COLO829 (cell line): ENCODE measurements at regions not wholly inside any gene's neighbourhood (a gene's known extent, or its start where the extent isn't known, plus 50 kb on each side); places are given as distances from the start of the nearest gene placed in this dataset.

Experiments used
- DNase-seq: peaks from one replicate; pipeline ENCODE4 v3.0.0; 2012; ENCODE audit warnings: low spot score

- no peak for DNase-seq
Measured at GRCh38 chr9:106056328-106056727, 362.0 kb downstream of the TMEM38B start.

- DNase-seq: no peak
Measured at GRCh38 chr9:106058460-106058859, 364.1 kb downstream of the TMEM38B start.

GRCh38 chr9:106059886-106060285 lies 365.5 kb downstream of the TMEM38B start:
- no peak for DNase-seq

- DNase-seq: no peak
Measured at GRCh38 chr9:106060885-106061284, 366.5 kb downstream of the TMEM38B start.

GRCh38 chr9:106062250-106062649 lies 367.9 kb downstream of the TMEM38B start:
- no peak for DNase-seq

- DNase-seq: no peak
Measured at GRCh38 chr9:106065136-106065535, 370.8 kb downstream of the TMEM38B start.

GRCh38 chr9:106065579-106066214 lies 371.4 kb downstream of the TMEM38B start:
- no peak for DNase-seq

GRCh38 chr9:106066940-106067524 lies 372.7 kb downstream of the TMEM38B start:
- no peak for DNase-seq

- peak; percentile 79 for DNase-seq
Measured at GRCh38 chr9:106069241-106069640, 374.9 kb downstream of the TMEM38B start.

- DNase-seq: no peak
Measured at GRCh38 chr9:106072421-106072820, 378.1 kb downstream of the TMEM38B start.

GRCh38 chr9:106074006-106074405 lies 379.7 kb downstream of the TMEM38B start:
- DNase-seq: no peak

- DNase-seq: no peak
Measured at GRCh38 chr9:106075236-106075959, 381.1 kb downstream of the TMEM38B start.

GRCh38 chr9:106075960-106076327 lies 381.6 kb downstream of the TMEM38B start:
- peak; percentile 83 for DNase-seq

GRCh38 chr9:106076711-106077110 lies 382.4 kb downstream of the TMEM38B start:
- no peak for DNase-seq

GRCh38 chr9:106077731-106078130 lies 383.4 kb downstream of the TMEM38B start:
- DNase-seq: peak; percentile 74

GRCh38 chr9:106082621-106083020 lies 388.3 kb downstream of the TMEM38B start:
- no peak for DNase-seq

GRCh38 chr9:106084702-106085101 lies 390.4 kb downstream of the TMEM38B start:
- no peak for DNase-seq

- no peak for DNase-seq
Measured at GRCh38 chr9:106085479-106085878, 391.1 kb downstream of the TMEM38B start.

GRCh38 chr9:106092083-106092482 lies 397.7 kb downstream of the TMEM38B start:
- DNase-seq: no peak

GRCh38 chr9:106102821-106103220 lies 408.5 kb downstream of the TMEM38B start:
- DNase-seq: no peak

GRCh38 chr9:106104887-106105286 lies 410.5 kb downstream of the TMEM38B start:
- DNase-seq: no peak

GRCh38 chr9:106106396-106106795 lies 412.1 kb downstream of the TMEM38B start:
- DNase-seq: no peak

GRCh38 chr9:106107716-106108115 lies 413.4 kb downstream of the TMEM38B start:
- DNase-seq: no peak
